C4-2B (cell line): ENCODE measurements at regions not wholly inside any gene's neighbourhood (a gene's known extent, or its start where the extent isn't known, plus 50 kb on each side); places are given as distances from the start of the nearest gene placed in this dataset.

Experiments used
- CTCF ChIP-seq: fragments of 450-650 bp; conservative IDR thresholded peaks from 2 replicates; pipeline ENCODE4 v1.5.1; 2017; ENCODE audit warnings: mild to moderate bottlenecking
- ZFX ChIP-seq: fragments of 450-650 bp; IDR thresholded peaks from 2 replicates; pipeline ENCODE4 v1.6.1; 2017

DNA sequence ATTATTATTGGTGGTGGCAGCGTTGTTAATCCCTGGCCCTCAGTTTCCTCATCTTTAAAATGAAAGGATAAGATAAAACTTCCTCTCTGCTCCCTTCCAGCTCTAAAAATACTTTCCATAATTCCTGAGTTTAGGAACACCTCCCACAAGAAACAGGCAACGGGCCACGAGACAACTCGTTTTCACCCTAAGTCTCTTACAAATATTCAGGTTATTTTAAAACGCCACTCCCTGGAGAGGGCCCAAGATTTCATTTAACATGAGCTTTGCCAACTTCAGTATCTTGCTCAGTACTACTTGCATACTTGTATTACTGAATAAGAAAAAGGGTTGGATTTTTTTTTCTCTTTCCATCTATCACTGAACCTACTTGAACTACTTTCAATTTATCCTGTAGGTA is 611.1 kb upstream of the FANCL start:
- TF ChIP-seq CTCF = no peak
- no peak for TF ChIP-seq ZFX
